ENCODE measurements at regions not wholly inside any gene's neighbourhood (a gene's known extent, or its start where the extent isn't known, plus 50 kb on each side); places are given as distances from the start of the nearest gene placed in this dataset.

GRCh38 chr6:2478200-2478599 is 232.8 kb upstream of the GMDS start:
- Histone ChIP-seq H3K36me3 (ENCODE audit: control insufficient read depth, insufficient read depth, low read length) (no peaks in the 10 kb centered on the region), H3K27me3 (ENCODE audit: control insufficient read depth, insufficient read depth, low read length) (no peaks in the 10 kb centered on the region), H3K9me3 (ENCODE audit: control insufficient read depth, insufficient read depth, low read depth, low read length) (no peaks in the 10 kb centered on the region; the same call in 1 of the 2 replicates), H3K4me3 (ENCODE audit: low read depth in 2 of 2, low read length in 2 of 2) (no peak overlapping the region), H3K4me1 (ENCODE audit: control insufficient read depth, insufficient read depth, low read length) (no peaks in the 10 kb centered on the region), H3K27ac (ENCODE audit: low read length) (no peak overlapping the region)
- no peak for DNase-seq (ENCODE audit: low read depth, low spot score)
- no TSS peak for BruUV-seq (replicated peaks)
- ChIA-PET CTCF (no interaction called here), POLR2A (no interaction called here)
- intact Hi-C loops (cut with micrococcal nuclease; ENCODE audit: unreplicated experiment) (no loop called here), in situ Hi-C loops (cut with HindIII; ENCODE audit: low pct_unique_long_range_greater_than_20kb, low sequenced_read_pairs) (no loop called here)
- ATAC-seq = no peak
- TF ChIP-seq REST (IDR thresholded peaks at IDR 0.05; ENCODE audit: insufficient read depth in 1 of 2, low read depth in 2 of 2, low read length in 1 of 2) = no peak
- no peak for TF ChIP-seq TCF7L2 (IDR thresholded peaks at IDR 0.05; ENCODE audit: low read depth, low read length)
- no peak for TF ChIP-seq POLR2AphosphoS5 (IDR thresholded peaks at IDR 0.05; ENCODE audit: low read depth, low read length)

GRCh38 chr6:2477666-2478065 is 232.3 kb upstream of the GMDS start:
- ATAC-seq (no peak), DNase-seq (ENCODE audit: low read depth, low spot score) (no peak)
- no peaks in the 10 kb centered on the region for H3K9me3 ChIP-seq (ENCODE audit: control insufficient read depth, insufficient read depth, low read depth, low read length)
- no peaks in the 10 kb centered on the region for H3K4me1 ChIP-seq (ENCODE audit: control insufficient read depth, insufficient read depth, low read length)
- TF ChIP-seq TCF7L2 (IDR thresholded peaks at IDR 0.05; ENCODE audit: low read depth, low read length) = no peak
- no peak for TF ChIP-seq REST (IDR thresholded peaks at IDR 0.05; ENCODE audit: insufficient read depth in 1 of 2, low read depth in 2 of 2, low read length in 1 of 2)
- TF ChIP-seq CTCF (IDR thresholded peaks at IDR 0.05) = no peak
- TF ChIP-seq SIN3A (IDR thresholded peaks at IDR 0.05; ENCODE audit: borderline replicate concordance, insufficient read depth, low read depth, low read length) = no peak
- TF ChIP-seq POLR2AphosphoS5 (IDR thresholded peaks at IDR 0.05; ENCODE audit: low read depth, low read length) = no peak
- no peaks in the 10 kb centered on the region for H3K36me3 ChIP-seq (ENCODE audit: control insufficient read depth, insufficient read depth, low read length)
- no TSS peak for BruUV-seq (replicated peaks)
- in situ Hi-C loops (cut with HindIII; ENCODE audit: low pct_unique_long_range_greater_than_20kb, low sequenced_read_pairs) (no loop called here), intact Hi-C loops (cut with micrococcal nuclease; ENCODE audit: unreplicated experiment) (no loop called here)
- H3K4me3 ChIP-seq (ENCODE audit: low read depth in 2 of 2, low read length in 2 of 2) = no peak overlapping the region
- H3K27me3 ChIP-seq (ENCODE audit: control insufficient read depth, insufficient read depth, low read length) = no peaks in the 10 kb centered on the region
- POLR2A ChIA-PET = no interaction called here
- CTCF ChIA-PET = no interaction called here
- no peak overlapping the region for H3K27ac ChIP-seq (ENCODE audit: low read length)

Measured in Panc1 (cell line).